GM12872 (cell line): ENCODE measurements at regions not wholly inside any gene's neighbourhood (a gene's known extent, or its start where the extent isn't known, plus 50 kb on each side); places are given as distances from the start of the nearest gene placed in this dataset.

Source experiments
- TF ChIP-seq, protein P1 (sequence below): IDR thresholded peaks from 3 replicates; pipeline ENCODE4 v1.5.1; 2011; ENCODE audit warnings: low read depth, mild to moderate bottlenecking, low read length, moderate library complexity; ENCODE audit not compliant: insufficient read depth

DNA sequence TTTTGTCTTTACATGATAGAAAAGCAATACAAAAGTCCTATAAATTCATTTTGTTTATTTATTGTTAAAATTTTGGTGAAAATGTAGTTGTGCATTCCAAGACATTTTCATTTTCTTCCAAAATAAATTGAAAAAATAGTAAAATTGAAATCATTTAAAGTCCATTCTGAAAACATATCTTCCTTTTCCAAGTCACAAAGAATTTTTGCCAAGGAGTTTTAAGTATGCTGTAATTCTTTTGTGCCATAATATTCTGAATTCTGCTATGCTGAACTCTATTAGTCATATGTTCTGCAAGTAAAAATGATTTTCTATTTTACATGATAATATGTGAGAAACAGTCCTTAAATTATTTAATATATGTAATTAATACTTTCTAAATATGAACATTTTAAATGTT lies 879.6 kb upstream of the SLC10A2 start:
- TF ChIP-seq, protein P1, sequence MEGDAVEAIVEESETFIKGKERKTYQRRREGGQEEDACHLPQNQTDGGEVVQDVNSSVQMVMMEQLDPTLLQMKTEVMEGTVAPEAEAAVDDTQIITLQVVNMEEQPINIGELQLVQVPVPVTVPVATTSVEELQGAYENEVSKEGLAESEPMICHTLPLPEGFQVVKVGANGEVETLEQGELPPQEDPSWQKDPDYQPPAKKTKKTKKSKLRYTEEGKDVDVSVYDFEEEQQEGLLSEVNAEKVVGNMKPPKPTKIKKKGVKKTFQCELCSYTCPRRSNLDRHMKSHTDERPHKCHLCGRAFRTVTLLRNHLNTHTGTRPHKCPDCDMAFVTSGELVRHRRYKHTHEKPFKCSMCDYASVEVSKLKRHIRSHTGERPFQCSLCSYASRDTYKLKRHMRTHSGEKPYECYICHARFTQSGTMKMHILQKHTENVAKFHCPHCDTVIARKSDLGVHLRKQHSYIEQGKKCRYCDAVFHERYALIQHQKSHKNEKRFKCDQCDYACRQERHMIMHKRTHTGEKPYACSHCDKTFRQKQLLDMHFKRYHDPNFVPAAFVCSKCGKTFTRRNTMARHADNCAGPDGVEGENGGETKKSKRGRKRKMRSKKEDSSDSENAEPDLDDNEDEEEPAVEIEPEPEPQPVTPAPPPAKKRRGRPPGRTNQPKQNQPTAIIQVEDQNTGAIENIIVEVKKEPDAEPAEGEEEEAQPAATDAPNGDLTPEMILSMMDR, result no peak

DNA sequence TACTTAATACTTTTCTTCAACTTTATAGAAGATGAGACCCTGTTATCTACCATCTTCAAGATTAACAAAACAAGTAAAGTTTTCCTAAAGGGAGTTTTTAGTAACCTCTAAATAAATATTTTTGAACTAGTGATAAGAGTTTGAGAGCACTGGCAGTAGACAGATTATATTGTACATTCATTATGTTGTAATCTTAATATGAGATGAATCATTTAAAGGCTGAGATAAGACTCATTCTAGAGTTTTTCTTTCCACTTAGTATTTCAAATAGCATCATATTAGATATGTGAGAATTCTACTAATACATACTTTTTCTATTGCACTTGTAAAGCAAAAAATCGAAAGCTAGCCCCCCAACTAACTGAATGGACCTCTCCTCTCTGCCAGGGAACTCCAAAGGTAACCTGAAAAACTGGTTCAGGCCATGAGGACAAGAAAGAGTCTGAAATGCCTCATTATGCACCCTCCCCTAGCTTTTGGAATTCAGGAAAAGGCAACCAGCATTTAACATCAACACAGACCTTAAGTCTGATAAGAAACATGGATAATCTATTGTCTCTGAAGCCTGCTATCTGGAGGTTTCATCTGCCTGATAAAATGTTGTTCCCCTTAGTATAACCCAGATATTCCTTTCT lies 875.4 kb upstream of the SLC10A2 start:
- TF ChIP-seq, protein P1, result no peak

- TF ChIP-seq, protein P1, result no peak
Measured at GRCh38 chr13:103935117-103935516, 868.9 kb upstream of the SLC10A2 start.

- TF ChIP-seq, protein P1, result no peak
Measured at GRCh38 chr13:103931885-103932284, 865.7 kb upstream of the SLC10A2 start.

DNA sequence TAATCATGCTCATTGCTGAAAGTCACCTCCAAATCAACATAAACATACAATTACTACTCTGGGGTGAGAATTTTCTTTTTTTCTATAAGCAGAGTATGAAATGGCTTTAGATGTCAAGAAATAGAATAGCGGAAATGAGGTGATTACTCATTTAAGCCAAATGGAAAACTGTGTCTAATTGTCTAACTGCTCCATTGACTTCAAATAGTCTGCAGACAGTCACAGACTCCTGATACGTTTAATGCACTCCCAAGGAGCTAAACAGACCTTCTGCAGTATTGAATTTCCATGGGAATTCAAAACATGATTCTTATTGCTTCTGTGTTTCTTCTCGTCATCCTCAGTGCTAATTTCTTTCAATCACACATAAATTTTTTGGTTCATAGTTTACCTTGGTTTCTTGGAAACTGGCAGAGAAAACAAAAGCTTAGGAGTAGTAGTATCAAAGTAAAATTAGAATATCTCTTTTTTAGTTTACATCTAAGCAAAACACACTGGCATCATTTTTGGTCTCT lies 865.2 kb upstream of the SLC10A2 start:
- TF ChIP-seq, protein P1, result no peak

- TF ChIP-seq, protein P1, result no peak
Measured at GRCh38 chr13:103926118-103926517, 859.9 kb upstream of the SLC10A2 start.

- TF ChIP-seq, protein P1, result no peak
Measured at GRCh38 chr13:103908911-103909310, 842.7 kb upstream of the SLC10A2 start.
